Smooth muscle cell (in vitro differentiated cells): ENCODE measurements at regions not wholly inside any gene's neighbourhood (a gene's known extent, or its start where the extent isn't known, plus 50 kb on each side); places are given as distances from the start of the nearest gene placed in this dataset.

ENCODE experiments used
- DNase-seq: peaks from one replicate; lab custom pipeline; 2025; ENCODE audit not compliant: unreplicated experiment; lab: John Stamatoyannopoulos, UW
- H2AFZ ChIP-seq: fragments of 200-600 bp; sonication (generic); 2 replicates; pipeline ENCODE4 v1.6.0; 2016; ENCODE audit warnings: antibody characterized with exemption, low read depth, mild to moderate bottlenecking
- H3F3A ChIP-seq: fragments of 200-600 bp; sonication (generic); 2 replicates; pipeline ENCODE4 v1.6.0; 2017; ENCODE audit warnings: antibody characterized with exemption, low read depth
- H3K27ac ChIP-seq: fragments of 200-600 bp; sonication (generic); 2 replicates; pipeline ENCODE4 v1.5.1; 2016; ENCODE audit warnings: low read depth, mild to moderate bottlenecking
- H3K27me3 ChIP-seq: fragments of 200-600 bp; sonication (generic); 2 replicates; pipeline ENCODE4 v1.6.1; 2016; ENCODE audit warnings: low read depth, mild to moderate bottlenecking
- H3K36me3 ChIP-seq: fragments of 200-600 bp; sonication (generic); 2 replicates; pipeline ENCODE4 v1.5.1; 2016; ENCODE audit warnings: low read depth
- H3K4me1 ChIP-seq: fragments of 200-600 bp; sonication (generic); 2 replicates; pipeline ENCODE4 v1.5.1; 2016; ENCODE audit warnings: low read depth
- H3K4me2 ChIP-seq: fragments of 200-600 bp; sonication (generic); 2 replicates; pipeline ENCODE4 v1.6.0; 2016; ENCODE audit warnings: mild to moderate bottlenecking
- H3K4me3 ChIP-seq: fragments of 200-600 bp; sonication (generic); 2 replicates; pipeline ENCODE4 v1.5.1; 2016; ENCODE audit warnings: mild to moderate bottlenecking
- H3K79me2 ChIP-seq: fragments of 200-600 bp; sonication (generic); 2 replicates; pipeline ENCODE4 v1.6.0; 2016; ENCODE audit warnings: low read depth, mild to moderate bottlenecking
- H3K9ac ChIP-seq: fragments of 200-600 bp; sonication (generic); 2 replicates; pipeline ENCODE4 v1.6.0; 2016; ENCODE audit warnings: low read depth
- H3K9me3 ChIP-seq: fragments of 200-600 bp; sonication (generic); replicated peaks from 2 replicates; pipeline ENCODE4 v1.5.1; 2016; ENCODE audit warnings: low read depth
- H4K20me1 ChIP-seq: fragments of 200-600 bp; sonication (generic); 2 replicates; pipeline ENCODE4 v1.6.0; 2016; ENCODE audit warnings: low read depth
- WGBS: methylation state at CpG from one replicate; pipeline ENCODE4 v1.1.7; 2016; ENCODE audit warnings: low lambda C conversion rate; 5-methylcytosine and 5-hydroxymethylcytosine counted together
- TF ChIP-seq, protein P1 (sequence below): fragments of 200-600 bp; sonication (generic); IDR thresholded peaks from 2 replicates; pipeline ENCODE4 v1.5.1; 2017; ENCODE audit warnings: borderline replicate concordance, mild to moderate bottlenecking, antibody characterized with exemption; ENCODE audit not compliant: insufficient read depth, poor library complexity, severe bottlenecking

DNA sequence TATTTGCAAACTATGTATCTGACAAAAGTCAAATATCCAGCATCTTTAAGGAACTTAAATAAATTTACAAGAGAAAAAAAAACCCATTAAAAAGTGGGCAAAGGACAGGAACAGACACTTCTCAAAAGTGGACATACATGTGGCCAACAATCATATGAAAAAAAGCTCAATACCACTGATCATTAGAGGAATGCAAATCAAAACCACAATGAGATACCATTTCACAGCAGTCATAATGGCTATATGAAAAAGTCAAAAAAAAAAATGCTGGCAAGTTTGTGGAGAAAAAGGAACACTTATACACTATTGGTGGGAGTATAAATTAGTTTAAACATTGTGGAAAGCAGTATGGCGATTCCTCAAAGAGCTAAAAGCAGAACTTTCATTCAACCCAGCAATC, 130.3 kb upstream of the LHCGR start:
- H3K79me2 ChIP-seq: no peaks in the 10 kb centered on the region
- H3K27ac ChIP-seq: no peak overlapping the region
- H3K4me2 ChIP-seq: no peak overlapping the region
- DNase-seq: no peak
- no peaks in the 10 kb centered on the region for H4K20me1 ChIP-seq
- TF ChIP-seq, protein P1, sequence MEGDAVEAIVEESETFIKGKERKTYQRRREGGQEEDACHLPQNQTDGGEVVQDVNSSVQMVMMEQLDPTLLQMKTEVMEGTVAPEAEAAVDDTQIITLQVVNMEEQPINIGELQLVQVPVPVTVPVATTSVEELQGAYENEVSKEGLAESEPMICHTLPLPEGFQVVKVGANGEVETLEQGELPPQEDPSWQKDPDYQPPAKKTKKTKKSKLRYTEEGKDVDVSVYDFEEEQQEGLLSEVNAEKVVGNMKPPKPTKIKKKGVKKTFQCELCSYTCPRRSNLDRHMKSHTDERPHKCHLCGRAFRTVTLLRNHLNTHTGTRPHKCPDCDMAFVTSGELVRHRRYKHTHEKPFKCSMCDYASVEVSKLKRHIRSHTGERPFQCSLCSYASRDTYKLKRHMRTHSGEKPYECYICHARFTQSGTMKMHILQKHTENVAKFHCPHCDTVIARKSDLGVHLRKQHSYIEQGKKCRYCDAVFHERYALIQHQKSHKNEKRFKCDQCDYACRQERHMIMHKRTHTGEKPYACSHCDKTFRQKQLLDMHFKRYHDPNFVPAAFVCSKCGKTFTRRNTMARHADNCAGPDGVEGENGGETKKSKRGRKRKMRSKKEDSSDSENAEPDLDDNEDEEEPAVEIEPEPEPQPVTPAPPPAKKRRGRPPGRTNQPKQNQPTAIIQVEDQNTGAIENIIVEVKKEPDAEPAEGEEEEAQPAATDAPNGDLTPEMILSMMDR: no peak
- 97% methylated on average over 1 of the region's 1 CpG for WGBS
- H3F3A ChIP-seq: no peaks in the 10 kb centered on the region
- no peaks in the 10 kb centered on the region for H3K9me3 ChIP-seq
- no peaks in the 10 kb centered on the region for H3K36me3 ChIP-seq
- H3K27me3 ChIP-seq: no peaks in the 10 kb centered on the region
- no peaks in the 10 kb centered on the region for H3K4me1 ChIP-seq
- no peak overlapping the region for H3K9ac ChIP-seq
- H3K4me3 ChIP-seq: no peak overlapping the region
- no peak overlapping the region for H2AFZ ChIP-seq

DNA sequence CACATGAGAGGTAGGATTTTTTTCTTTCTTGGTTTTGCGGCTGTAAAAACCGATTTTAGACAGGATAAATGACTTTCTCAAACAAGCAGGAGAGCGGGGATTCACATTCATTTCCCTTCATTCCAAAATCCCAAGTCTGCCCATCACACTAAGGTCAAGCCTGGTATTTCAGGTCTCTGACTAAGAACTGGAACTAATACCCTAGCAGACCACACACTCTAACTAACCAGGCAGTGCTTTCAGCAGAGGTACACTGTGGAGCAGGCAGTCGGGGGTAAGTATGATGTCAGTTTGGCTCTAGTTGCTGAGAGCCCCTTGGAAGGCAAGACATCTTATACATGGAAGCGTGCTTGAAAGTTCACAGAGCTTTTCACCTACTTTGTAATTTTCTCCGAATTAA, 128.1 kb upstream of the LHCGR start:
- Histone ChIP-seq H3K9ac (no peak overlapping the region), H3K27me3 (no peaks in the 10 kb centered on the region), H3K4me3 (no peak overlapping the region), H3K79me2 (no peaks in the 10 kb centered on the region), H3K36me3 (no peaks in the 10 kb centered on the region), H3K4me2 (no peak overlapping the region), H3F3A (no peaks in the 10 kb centered on the region), H2AFZ (no peak overlapping the region), H3K9me3 (no peaks in the 10 kb centered on the region), H4K20me1 (no peaks in the 10 kb centered on the region), H3K4me1 (no peaks in the 10 kb centered on the region), H3K27ac (no peak overlapping the region)
- TF ChIP-seq, protein P1: no peak
- WGBS: 83% methylated on average over 6 of the region's 6 CpGs
- DNase-seq: no peak

- Histone ChIP-seq H2AFZ (no peak overlapping the region), H3K79me2 (no peaks in the 10 kb centered on the region), H3K4me2 (no peak overlapping the region), H3K9me3 (no peaks in the 10 kb centered on the region), H3K4me1 (peaks cover 8% of the 10 kb centered on the region), H3K4me3 (no peak overlapping the region), H3K27ac (no peak overlapping the region), H4K20me1 (no peaks in the 10 kb centered on the region), H3K36me3 (no peaks in the 10 kb centered on the region), H3F3A (no peaks in the 10 kb centered on the region), H3K9ac (no peak overlapping the region), H3K27me3 (no peaks in the 10 kb centered on the region)
- TF ChIP-seq, protein P1: no peak
- WGBS: 97% methylated on average over 2 of the region's 2 CpGs
- no peak for DNase-seq
Observed at GRCh38 chr2:48874282-48874681, 118.8 kb upstream of the LHCGR start.

DNA sequence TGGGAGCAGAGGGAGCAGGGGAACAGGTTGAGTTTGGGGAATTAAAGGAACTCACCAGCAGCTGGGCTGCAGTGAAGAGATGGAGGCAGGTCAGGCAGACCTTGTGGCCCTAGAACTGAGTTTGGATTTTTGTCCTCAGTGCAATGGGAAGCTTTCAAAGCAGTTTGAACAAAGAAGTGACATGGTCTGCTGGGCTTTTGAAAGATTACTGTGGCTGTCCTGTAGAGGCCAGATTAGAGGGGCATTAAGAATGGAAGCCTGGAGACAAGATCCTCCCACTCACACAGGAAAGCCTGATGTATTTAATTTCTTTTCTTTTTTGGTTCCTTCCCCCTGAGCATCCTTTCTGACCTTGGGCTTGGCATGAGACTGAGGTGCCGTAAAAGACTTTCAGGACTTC, 118.1 kb upstream of the LHCGR start:
- Histone ChIP-seq H3K27me3 (no peaks in the 10 kb centered on the region), H3K4me3 (no peak overlapping the region), H3K9me3 (no peaks in the 10 kb centered on the region), H3K9ac (no peak overlapping the region), H3K79me2 (no peaks in the 10 kb centered on the region), H4K20me1 (no peaks in the 10 kb centered on the region), H2AFZ (no peak overlapping the region), H3K4me2 (no peak overlapping the region), H3K4me1 (peaks cover 8% of the 10 kb centered on the region), H3K36me3 (no peaks in the 10 kb centered on the region), H3K27ac (no peak overlapping the region), H3F3A (no peaks in the 10 kb centered on the region)
- WGBS: 91% methylated on average over 1 of the region's 1 CpG
- TF ChIP-seq, protein P1: no peak
- DNase-seq: no peak
